DOHH2 (cell line): ENCODE measurements at regions not wholly inside any gene's neighbourhood (a gene's known extent, or its start where the extent isn't known, plus 50 kb on each side); places are given as distances from the start of the nearest gene placed in this dataset.

Experiments
- CTCF ChIP-seq: fragments of 200-600 bp; sonication (generic); IDR thresholded peaks from one replicate; pipeline ENCODE4 v1.5.1; 2014; ENCODE audit warnings: antibody characterized with exemption, mild to moderate bottlenecking, low read depth, low read length; ENCODE audit not compliant: poor library complexity, severe bottlenecking
- EZH2phosphoT487 ChIP-seq: fragments of 200-600 bp; sonication (generic); IDR thresholded peaks from 2 replicates; pipeline ENCODE4 v1.6.1; 2017; ENCODE audit warnings: borderline replicate concordance, mild to moderate bottlenecking, antibody characterized with exemption, low read length, moderate library complexity, mixed read lengths

GRCh38 chr11:109203176-109203575 lies 218.8 kb upstream of the C11orf87 start:
- TF ChIP-seq CTCF (no peak), EZH2phosphoT487 (no peak)
